ENCODE measurements at regions not wholly inside any gene's neighbourhood (a gene's known extent, or its start where the extent isn't known, plus 50 kb on each side); places are given as distances from the start of the nearest gene placed in this dataset.

DNA sequence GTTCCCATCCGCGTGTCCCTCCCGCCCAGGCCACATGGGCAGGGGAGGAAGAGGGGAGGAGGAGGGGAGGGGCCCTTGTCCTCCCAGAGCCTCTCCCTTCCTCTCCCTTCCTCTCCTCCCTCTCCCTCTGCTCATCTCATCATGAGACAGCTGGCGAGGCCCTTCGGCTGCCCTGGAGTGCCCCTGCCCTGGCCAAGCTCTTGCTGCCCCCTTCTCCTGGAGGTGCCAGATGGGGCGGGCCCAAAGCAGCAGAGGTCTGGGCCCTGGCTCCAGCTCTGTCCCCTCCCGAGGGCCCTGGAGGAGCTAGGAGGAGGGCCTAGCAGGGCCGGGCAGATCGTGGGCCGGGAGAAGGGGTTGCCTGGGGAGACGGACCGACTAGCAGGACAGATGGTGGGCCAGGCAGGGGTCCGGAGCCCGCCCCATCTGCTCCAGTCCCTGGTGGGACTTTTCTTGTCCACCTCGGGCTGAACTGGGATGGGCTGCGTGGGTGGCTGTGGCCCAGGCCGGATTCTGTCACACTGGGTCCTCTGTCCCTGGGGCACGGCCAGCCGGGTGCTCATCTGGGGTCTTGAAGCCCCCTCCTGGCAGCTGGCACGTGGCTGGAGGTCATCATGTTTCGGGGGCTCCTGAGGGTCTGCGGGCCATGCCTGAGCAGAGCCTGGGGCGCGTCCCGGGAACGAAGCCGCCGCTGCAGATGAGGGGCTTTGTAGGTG is 183.4 kb downstream of the GOLGA6L6 start:
- TF ChIP-seq, protein P1, sequence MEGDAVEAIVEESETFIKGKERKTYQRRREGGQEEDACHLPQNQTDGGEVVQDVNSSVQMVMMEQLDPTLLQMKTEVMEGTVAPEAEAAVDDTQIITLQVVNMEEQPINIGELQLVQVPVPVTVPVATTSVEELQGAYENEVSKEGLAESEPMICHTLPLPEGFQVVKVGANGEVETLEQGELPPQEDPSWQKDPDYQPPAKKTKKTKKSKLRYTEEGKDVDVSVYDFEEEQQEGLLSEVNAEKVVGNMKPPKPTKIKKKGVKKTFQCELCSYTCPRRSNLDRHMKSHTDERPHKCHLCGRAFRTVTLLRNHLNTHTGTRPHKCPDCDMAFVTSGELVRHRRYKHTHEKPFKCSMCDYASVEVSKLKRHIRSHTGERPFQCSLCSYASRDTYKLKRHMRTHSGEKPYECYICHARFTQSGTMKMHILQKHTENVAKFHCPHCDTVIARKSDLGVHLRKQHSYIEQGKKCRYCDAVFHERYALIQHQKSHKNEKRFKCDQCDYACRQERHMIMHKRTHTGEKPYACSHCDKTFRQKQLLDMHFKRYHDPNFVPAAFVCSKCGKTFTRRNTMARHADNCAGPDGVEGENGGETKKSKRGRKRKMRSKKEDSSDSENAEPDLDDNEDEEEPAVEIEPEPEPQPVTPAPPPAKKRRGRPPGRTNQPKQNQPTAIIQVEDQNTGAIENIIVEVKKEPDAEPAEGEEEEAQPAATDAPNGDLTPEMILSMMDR (IDR thresholded peaks at IDR 0.05; ENCODE audit: low read length), result no peak
- no peak for TF ChIP-seq EZH2 (IDR thresholded peaks at IDR 0.05; ENCODE audit: borderline replicate concordance, low read length)
